Fibroblast of skin of left biceps (primary cell): ENCODE measurements at regions not wholly inside any gene's neighbourhood (a gene's known extent, or its start where the extent isn't known, plus 50 kb on each side); places are given as distances from the start of the nearest gene placed in this dataset.

Experiments
- DNase-seq, 2 experiments: peaks; one replicate each; pipeline ENCODE4 v3.0.0-alpha.2; 2013; ENCODE audit warnings: low read depth in 2 of 2

DNA sequence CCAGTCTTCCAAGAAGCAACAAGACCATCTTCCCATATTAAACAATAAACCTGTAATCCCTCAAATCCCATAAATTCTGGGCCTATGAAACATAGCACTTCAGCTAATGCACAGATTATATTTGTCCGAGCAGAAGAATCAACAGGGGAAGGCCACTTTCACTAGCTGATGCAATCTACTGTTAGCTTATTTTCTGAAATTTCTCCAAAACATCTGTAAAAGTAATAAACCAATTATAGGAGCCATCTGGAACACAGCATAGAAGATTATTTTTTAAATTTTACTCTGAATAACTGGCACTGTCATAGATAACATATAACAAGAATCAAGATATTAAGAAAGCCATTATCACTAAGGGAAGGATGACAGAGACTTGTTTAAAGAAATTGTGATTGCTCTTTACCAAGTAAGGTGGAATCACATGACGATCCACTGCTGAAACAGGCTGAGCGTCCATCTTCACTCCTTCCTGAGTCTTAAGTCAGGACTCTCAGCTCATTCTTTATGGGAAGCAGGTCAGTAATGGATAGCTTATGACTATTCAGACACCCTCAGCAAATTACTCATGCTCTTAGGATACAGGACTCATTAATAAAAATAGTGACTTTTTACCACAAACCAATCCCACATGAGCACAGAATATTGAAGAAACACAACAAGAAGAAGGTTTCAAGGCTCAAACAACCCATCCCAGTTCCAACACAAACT lies 719.5 kb downstream of the XPNPEP1 start:
- peak; percentile 12 to 21 for DNase-seq

DNA sequence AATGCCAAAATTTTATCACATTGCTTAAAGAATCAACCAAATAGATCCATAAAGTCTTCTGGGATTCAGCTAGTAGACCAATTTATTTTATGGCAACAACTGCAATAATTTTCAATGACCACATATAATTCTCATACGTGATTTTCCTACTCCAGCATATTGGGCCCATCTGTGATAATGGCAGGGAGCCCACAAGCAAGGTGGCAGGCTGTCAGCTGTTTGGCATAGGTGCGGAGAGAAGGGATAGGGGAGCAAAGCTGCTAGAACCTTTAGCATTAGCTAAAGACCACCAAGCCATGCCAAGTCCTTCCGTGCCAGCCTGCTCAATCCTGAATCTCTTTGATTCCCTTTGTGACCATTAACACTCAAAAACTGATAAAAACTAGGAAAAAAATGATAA lies 721.2 kb downstream of the XPNPEP1 start:
- DNase-seq = no peak

DNA sequence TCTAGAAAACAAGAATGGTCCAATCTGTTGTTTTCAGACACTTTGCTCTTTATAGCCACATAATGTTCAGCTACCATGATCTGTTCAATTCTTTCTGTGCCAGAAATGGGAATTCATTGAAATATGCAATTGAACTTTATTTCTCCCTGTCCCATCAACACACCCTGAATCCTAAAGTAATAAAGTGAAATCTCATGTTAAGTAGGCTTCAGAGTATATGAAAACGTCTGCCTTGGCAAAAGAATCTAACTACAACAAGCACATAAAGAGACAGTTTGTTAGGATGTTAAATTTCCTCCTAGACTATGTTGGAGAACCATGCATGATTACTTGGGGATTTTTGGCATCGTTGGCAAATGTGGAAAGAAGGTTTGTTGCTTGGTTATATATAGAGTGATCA lies 722.7 kb downstream of the XPNPEP1 start:
- DNase-seq = no peak

- DNase-seq = no peak
Observed at GRCh38 chr10:109191823-109192222, 731.5 kb downstream of the XPNPEP1 start.

DNA sequence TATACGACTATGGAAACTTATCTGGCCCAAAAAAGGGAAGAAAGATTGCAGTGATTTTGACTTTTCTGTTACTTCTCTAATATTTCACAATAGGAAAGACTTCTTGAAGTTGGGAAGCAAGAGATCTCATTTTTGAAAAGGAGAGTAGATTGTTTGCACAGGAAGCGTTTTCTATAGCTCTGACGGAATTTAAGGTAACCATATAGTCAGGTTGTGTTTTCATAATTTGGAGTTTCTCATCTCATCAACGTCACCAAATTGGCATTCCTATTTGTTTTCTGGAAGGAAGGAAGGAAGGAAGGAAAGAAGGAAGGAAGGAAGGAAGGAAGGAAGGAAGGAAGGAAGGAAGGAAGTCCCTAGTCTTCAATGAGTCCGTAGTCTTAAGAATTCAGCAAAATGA lies 732.0 kb downstream of the XPNPEP1 start:
- no peak for DNase-seq

GRCh38 chr10:109187677-109188076 lies 735.6 kb downstream of the XPNPEP1 start:
- no peak for DNase-seq

DNA sequence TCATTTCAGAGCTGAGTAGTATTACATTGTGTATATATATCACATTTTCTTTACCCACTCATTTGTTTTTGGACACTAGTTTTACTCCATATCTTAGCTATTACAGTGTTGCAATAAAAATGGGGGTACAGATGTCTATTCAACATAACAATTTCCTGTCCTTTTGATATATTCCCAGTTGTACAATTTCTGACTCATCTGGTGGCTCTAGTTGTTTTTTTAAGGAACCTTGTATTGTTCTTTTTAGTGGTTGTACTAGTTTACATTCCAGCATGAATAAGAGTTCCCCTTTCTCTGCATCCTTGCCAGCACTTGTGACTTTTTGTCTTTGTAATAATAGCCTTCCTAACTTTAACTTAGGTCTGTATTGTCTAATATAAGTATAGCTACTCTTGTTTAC lies 739.9 kb downstream of the XPNPEP1 start:
- DNase-seq = no peak

GRCh38 chr10:109178591-109178990 lies 744.7 kb downstream of the XPNPEP1 start:
- DNase-seq = no peak

GRCh38 chr10:109174526-109174925 lies 748.8 kb downstream of the XPNPEP1 start:
- no peak for DNase-seq

- no peak for DNase-seq
Observed at GRCh38 chr10:109173937-109174336, 749.4 kb downstream of the XPNPEP1 start.

DNA sequence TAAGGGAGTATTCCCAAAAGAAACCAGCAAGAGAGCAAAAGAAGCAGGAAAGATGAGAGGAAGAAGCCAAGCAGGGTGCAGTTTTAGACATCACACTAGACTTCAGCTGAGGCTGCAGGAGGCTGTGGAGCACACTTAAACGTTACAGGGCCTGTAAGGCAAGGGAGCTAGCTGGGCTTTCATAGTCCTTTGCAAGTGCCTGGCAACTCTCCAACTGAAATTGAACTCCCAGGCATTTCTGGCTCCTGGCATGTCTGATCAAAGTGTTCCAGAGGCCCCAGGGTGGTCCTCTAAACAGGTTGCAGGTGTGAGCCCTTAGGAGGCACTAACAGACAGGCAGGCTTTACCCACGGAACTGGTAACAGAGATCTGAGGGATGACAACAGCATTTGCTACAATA lies 750.2 kb downstream of the XPNPEP1 start:
- no peak for DNase-seq

DNA sequence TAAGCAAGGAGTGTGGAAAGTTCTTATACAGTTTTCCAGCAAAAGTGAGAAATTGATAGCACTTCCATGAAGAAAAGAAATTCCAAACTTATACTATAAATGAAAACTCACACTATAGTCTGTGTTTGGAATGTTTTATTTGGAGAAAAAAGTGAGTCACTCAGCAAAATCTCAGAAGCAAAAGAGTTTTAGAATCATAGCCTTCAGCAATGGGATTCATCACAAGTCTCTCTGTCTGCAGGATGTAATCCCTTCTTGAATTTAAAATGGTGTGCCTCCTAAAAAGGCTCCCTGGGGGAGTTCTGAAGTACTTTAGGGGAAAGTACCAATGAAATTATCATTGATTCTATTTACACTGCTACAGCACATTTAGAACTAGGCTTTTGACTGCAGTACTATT lies 756.4 kb downstream of the XPNPEP1 start:
- no peak for DNase-seq

GRCh38 chr10:109159351-109159750 lies 764.0 kb downstream of the XPNPEP1 start:
- DNase-seq = no peak

DNA sequence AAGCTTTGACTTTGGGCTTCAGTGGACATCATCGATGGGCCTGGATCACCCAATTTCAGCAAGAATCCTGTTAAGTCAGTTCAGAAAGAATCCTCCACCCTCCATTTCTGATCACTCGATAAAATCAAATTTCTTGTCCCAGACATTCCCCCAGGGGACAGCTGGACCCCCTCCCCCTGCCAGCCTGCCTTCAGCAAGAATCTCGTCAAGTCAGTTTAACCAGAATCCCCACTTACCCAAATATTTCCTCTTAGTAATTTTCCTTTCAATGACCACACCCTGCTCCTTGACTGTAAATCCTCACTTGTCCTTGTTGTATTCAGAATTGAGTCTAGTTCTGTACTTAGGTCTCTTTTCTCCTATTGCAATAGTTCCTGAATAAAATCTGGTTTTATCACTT lies 766.9 kb downstream of the XPNPEP1 start:
- DNase-seq = no peak

DNA sequence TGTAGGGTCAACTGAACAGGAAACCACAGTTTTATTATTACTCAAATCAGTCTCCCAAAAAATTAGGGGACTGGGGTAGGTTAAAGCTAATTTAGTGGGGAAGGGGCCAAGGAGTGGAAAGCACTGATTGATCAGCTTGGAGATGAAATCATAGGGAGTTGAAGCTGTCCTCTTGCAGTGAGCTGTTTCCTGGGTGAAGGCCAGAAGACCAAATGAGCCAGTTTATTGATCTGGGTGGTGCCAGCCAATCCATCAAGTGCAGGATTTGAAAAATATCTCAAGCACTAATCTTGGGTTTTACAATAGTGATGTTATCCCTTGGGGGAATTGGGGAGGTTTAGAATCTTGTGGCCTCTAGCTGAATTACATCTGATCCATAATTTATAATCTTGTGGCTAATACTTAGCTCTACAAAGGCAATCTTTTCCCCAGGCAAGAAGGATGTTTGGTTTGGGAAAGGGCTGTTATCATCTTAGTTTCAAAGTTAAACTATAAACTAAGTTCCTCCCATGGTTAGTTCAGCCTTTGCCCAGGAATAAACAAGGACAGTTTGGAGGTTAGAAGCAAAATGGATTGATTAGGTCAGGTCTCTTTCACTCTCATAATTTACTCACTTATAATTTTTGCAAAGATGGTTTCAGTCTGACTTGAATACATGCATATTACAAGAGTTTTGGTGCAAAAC lies 773.5 kb downstream of the XPNPEP1 start:
- DNase-seq = no peak

- DNase-seq = no peak
Observed at GRCh38 chr10:109127363-109127762, 795.9 kb downstream of the XPNPEP1 start.

DNA sequence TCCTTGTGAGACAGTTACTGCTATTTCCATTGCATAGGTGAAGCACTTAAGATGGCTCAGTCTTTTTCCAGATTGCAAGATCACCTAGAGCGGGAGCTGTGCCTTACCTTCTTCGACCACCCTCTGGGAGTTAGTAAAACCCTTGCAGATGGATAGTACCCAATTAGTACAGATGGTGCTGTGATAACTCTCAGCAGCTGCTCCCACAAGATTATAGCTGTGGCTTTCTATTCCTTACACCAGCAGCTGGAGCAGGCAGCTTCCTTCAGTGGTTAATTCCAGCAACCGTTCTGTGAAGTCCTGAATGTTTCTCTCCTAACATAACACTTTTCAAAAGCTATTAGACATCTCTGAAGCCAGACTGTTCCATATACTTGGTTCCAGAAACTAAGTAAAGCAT lies 796.8 kb downstream of the XPNPEP1 start:
- no peak for DNase-seq

DNA sequence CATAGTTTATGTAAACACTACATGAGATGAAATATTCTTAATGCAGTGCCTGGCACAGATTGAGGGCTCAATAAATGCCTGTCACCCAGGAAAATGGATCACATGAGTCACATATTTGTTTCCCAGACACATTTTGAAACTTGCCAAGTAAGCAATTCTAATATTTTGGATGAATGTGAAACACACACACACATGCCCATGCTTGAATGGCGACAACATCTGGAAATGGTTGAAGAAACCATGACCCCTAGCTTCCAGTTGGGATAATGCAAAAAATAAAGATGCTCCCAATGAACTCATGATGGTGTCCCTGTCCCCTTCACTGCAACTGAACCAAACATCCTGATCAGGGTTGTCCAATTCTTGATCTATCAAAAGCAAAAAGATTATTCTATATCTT lies 797.3 kb downstream of the XPNPEP1 start:
- no peak for DNase-seq

DNA sequence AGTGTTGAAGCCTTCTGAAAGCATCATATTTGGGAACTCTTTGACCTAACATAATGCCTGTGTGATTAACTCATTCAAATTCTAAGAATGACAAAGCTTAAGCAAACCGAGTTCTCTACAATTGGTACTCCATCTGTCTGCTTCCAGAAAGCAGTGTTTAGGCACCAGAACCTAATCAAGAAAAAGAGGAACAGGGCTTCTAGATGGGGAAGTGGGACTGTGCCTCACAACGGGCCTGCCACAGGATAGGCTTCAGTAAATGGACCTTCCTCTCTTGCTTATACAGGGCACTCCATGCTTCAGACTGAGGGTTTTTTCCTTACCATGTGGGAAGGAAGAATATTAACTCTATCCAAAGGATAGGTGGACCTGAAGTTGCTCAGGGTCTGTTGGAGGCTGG lies 808.1 kb downstream of the XPNPEP1 start:
- DNase-seq = no peak

GRCh38 chr10:109114579-109114978 lies 808.7 kb downstream of the XPNPEP1 start:
- no peak for DNase-seq

DNA sequence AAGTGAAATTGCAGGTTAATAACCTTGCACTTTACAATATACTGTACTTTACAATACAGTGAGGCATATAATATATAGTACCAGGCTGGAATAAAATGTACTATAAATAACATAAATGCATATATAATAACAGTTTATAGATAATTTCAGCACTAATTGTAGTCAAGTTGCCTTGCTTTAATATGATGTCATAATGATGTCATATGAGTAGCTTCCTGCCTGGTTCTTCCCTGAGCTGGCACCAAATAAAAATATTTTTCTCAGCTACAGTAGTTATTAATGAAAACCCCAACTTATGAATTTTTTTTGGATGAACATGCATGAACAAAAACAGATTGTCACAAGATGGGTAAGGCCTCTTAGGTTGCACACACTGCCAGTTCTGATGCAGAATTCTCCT lies 816.7 kb downstream of the XPNPEP1 start:
- no peak for DNase-seq

- DNase-seq = no peak
Observed at GRCh38 chr10:109105725-109106124, 817.6 kb downstream of the XPNPEP1 start.

- DNase-seq = no peak
Observed at GRCh38 chr10:109104806-109105205, 818.5 kb downstream of the XPNPEP1 start.

- no peak for DNase-seq
Observed at GRCh38 chr10:109103278-109103677, 820.0 kb downstream of the XPNPEP1 start.
